ENCODE measurements at regions not wholly inside any gene's neighbourhood (a gene's known extent, or its start where the extent isn't known, plus 50 kb on each side); places are given as distances from the start of the nearest gene placed in this dataset.

GRCh38 chr6:14664112-14664601 is 546.6 kb downstream of the CD83 start:
- H3K27me3 ChIP-seq: no peaks in the 10 kb centered on the region
- 52 to 60% methylated on average over 6 of the region's 6 CpGs for WGBS, 2 donors
- H3K27ac ChIP-seq: no peak overlapping the region
- DNase-seq: no peak
- H3K4me3 ChIP-seq: no peak overlapping the region
- intact Hi-C loops (cut with DNase I): no loop called here
- TF ChIP-seq CTCF (IDR thresholded peaks at IDR 0.05) (no peak), POLR2A (IDR thresholded peaks at IDR 0.05) (no peak)
- no peaks in the 10 kb centered on the region for H3K36me3 ChIP-seq (replicated peaks in 1 of 2; ENCODE audit: insufficient read depth in 1 of 2, low read depth in 2 of 2)
- no peaks in the 10 kb centered on the region for H3K9me3 ChIP-seq
- no peaks in the 10 kb centered on the region for H3K4me1 ChIP-seq
- no peak for ATAC-seq

GRCh38 chr6:14664621-14665315 is 547.2 kb downstream of the CD83 start:
- H3K27ac ChIP-seq: no peak overlapping the region
- H3K36me3 ChIP-seq (replicated peaks in 1 of 2; ENCODE audit: insufficient read depth in 1 of 2, low read depth in 2 of 2): no peaks in the 10 kb centered on the region
- H3K9me3 ChIP-seq: no peaks in the 10 kb centered on the region
- ATAC-seq (no peak), DNase-seq (no peak)
- no peak for TF ChIP-seq CTCF (IDR thresholded peaks at IDR 0.05)
- no peak for TF ChIP-seq POLR2A (IDR thresholded peaks at IDR 0.05)
- H3K27me3 ChIP-seq: no peaks in the 10 kb centered on the region
- intact Hi-C loops (cut with DNase I): no loop called here
- WGBS, 2 donors: 69 to 70% methylated on average over 11 of the region's 11 CpGs
- H3K4me3 ChIP-seq: no peak overlapping the region
- no peaks in the 10 kb centered on the region for H3K4me1 ChIP-seq

DNA sequence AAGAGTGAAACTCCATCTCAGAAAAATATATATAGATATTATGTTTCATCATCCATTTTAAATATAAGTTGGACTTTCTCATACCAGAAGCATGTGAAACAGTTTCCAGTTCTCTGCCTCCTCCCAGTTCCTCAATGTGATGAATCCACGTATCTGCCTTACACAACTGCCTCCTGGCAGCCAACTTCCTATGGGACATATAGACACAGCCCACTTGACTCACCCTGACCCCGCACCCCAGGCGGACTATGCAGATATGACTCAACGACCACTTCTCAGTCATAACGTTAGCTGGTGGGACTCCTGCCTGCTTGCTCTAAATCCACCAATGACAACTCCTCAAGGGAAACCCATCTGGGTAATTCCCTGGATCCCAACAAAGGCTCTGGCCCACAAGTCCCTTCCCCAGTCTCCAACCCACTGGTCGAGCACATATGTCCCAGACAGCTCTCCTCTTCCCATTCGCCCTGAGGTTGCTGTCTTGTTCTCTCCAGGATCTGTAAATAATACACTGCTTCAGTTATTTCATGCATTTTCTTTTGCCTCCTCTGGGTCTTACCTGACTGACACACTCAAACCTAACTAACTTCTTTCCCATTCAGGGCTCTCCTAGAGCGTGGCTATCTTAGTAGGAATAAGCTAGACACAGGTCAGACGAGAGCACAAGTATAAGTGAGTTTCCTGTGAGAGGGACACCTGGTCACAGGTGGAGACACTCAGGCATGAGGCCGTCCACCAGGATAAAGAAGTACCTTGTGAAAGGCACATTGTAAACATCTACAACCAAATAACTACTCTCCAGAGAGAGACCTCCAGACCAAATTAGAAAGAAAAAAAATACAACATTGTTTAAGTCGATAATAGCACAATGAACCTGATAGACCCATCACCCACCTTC is 548.5 kb downstream of the CD83 start:
- WGBS, 2 donors: 62 to 77% methylated on average over 11 of the region's 11 CpGs
- intact Hi-C loops (cut with DNase I): no loop called here
- ATAC-seq (no peak), DNase-seq (peak in 1 of 4 donors; percentile 78)
- no peaks in the 10 kb centered on the region for H3K36me3 ChIP-seq (replicated peaks in 1 of 2; ENCODE audit: insufficient read depth in 1 of 2, low read depth in 2 of 2)
- no peak overlapping the region for H3K27ac ChIP-seq
- no peaks in the 10 kb centered on the region for H3K4me1 ChIP-seq
- H3K27me3 ChIP-seq: no peaks in the 10 kb centered on the region
- H3K4me3 ChIP-seq: no peak overlapping the region
- TF ChIP-seq POLR2A (IDR thresholded peaks at IDR 0.05): no peak
- no peak for TF ChIP-seq CTCF (IDR thresholded peaks at IDR 0.05)
- H3K9me3 ChIP-seq: no peaks in the 10 kb centered on the region

DNA sequence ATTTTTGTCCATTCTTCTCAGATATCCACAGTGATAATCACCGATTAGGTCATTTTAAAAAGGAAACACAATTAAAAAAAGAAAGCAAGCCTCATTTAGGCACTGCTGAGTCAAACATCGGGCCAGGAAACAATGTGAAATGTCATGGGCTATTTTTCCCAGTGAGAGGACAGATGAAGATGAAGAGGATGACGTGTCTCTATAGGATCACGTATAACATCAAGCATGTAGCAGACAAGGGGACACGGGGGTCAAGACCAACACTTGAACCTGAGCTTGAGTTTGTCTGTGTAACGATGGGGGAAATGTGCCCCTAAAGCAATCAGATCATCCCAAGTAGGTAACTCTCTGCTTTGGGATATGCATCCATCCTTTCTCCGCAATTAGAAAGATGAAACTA is 553.2 kb downstream of the CD83 start:
- Histone ChIP-seq H3K9me3 (no peaks in the 10 kb centered on the region), H3K4me3 (no peak overlapping the region), H3K4me1 (no peaks in the 10 kb centered on the region), H3K27me3 (no peaks in the 10 kb centered on the region), H3K27ac (no peak overlapping the region), H3K36me3 (replicated peaks in 1 of 2; ENCODE audit: insufficient read depth in 1 of 2, low read depth in 2 of 2) (no peaks in the 10 kb centered on the region)
- no peak for DNase-seq
- no peak for TF ChIP-seq CTCF (IDR thresholded peaks at IDR 0.05)
- TF ChIP-seq POLR2A (IDR thresholded peaks at IDR 0.05): no peak
- WGBS, 2 donors: 82 to 86% methylated on average over 7 of the region's 7 CpGs
- intact Hi-C loops (cut with DNase I): no loop called here
- ATAC-seq: no peak

Data from body of pancreas (tissue), 4 donors.